ENCODE measurements at regions not wholly inside any gene's neighbourhood (a gene's known extent, or its start where the extent isn't known, plus 50 kb on each side); places are given as distances from the start of the nearest gene placed in this dataset.

DNA sequence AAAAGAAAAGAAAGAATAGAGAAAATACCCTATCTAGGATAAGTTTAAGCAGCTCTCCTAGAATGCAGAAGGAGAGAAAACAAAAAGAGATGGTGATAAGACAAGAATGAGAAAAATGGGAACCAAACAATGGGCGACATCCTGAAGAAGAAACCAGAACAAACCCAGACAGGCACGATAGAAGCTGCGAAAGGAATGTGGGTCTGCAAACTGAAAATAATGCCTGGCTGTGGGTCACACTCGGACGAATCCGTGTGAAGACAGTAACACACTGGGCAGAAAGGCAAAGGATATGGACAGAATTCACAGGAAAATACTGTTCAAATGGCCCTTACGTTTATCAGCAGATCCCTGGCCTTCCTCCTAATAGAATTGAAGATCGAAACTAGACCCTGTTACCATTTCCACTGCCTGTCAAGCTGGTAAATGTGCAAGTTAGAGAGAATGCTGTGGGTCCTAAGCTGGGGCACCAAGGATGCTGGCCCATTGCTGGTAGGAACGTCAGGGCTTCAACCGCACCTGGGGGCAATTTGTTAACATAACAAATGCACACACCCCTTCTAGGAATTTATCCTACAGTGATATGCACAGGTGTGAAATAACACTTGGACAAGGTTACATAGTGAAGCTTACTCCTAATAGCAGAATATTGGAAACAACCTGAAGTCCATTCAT, 117.5 kb upstream of the RFLNA start:
- DNase-seq (no peak), ATAC-seq (no peak)
- Histone ChIP-seq H3K9me3 (no peaks in the 10 kb centered on the region), H3K4me3 (no peak overlapping the region), H3K4me1 (no peaks in the 10 kb centered on the region), H3K36me3 (no peaks in the 10 kb centered on the region), H3K27ac (no peak overlapping the region), H3K27me3 (no peaks in the 10 kb centered on the region)
- intact Hi-C loops (cut with DNase I; ENCODE audit: low total_unique reads): no loop called here
- no peak for TF ChIP-seq POLR2A (IDR thresholded peaks at IDR 0.05)
- TF ChIP-seq, protein P1, sequence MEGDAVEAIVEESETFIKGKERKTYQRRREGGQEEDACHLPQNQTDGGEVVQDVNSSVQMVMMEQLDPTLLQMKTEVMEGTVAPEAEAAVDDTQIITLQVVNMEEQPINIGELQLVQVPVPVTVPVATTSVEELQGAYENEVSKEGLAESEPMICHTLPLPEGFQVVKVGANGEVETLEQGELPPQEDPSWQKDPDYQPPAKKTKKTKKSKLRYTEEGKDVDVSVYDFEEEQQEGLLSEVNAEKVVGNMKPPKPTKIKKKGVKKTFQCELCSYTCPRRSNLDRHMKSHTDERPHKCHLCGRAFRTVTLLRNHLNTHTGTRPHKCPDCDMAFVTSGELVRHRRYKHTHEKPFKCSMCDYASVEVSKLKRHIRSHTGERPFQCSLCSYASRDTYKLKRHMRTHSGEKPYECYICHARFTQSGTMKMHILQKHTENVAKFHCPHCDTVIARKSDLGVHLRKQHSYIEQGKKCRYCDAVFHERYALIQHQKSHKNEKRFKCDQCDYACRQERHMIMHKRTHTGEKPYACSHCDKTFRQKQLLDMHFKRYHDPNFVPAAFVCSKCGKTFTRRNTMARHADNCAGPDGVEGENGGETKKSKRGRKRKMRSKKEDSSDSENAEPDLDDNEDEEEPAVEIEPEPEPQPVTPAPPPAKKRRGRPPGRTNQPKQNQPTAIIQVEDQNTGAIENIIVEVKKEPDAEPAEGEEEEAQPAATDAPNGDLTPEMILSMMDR (IDR thresholded peaks at IDR 0.05 in 4 of 5, conservative IDR thresholded peaks at IDR 0.05 in 1 of 5): no peak
- in situ Hi-C loops (cut with MboI; ENCODE audit: low sequenced_read_pairs in 4 of 4): no loop called here

DNA sequence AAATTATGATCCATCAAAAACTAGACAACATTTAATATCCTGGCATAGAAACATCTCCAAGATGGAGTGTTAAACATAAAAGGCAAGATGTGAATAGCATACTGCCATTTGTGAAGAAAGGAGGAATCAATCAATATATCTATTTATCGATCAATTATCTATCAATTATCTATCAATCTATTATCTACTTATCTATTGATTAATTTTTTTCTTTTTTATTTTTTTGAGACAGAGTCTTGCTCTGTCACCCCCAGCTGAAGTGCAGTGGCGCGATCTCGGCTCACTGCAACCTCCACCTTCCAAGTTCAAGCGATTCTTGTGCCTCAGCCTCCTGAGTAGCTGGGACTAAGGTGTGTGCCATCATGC, 117.0 kb upstream of the RFLNA start:
- intact Hi-C loops (cut with DNase I; ENCODE audit: low total_unique reads): no loop called here
- Histone ChIP-seq H3K4me1 (no peaks in the 10 kb centered on the region), H3K9me3 (no peaks in the 10 kb centered on the region), H3K36me3 (no peaks in the 10 kb centered on the region), H3K27ac (no peak overlapping the region), H3K27me3 (no peaks in the 10 kb centered on the region), H3K4me3 (no peak overlapping the region)
- ATAC-seq (no peak), DNase-seq (no peak)
- no peak for TF ChIP-seq POLR2A (IDR thresholded peaks at IDR 0.05)
- TF ChIP-seq, protein P1 (IDR thresholded peaks at IDR 0.05 in 4 of 5, conservative IDR thresholded peaks at IDR 0.05 in 1 of 5): no peak
- in situ Hi-C loops (cut with MboI; ENCODE audit: low sequenced_read_pairs in 4 of 4): no loop called here

DNA sequence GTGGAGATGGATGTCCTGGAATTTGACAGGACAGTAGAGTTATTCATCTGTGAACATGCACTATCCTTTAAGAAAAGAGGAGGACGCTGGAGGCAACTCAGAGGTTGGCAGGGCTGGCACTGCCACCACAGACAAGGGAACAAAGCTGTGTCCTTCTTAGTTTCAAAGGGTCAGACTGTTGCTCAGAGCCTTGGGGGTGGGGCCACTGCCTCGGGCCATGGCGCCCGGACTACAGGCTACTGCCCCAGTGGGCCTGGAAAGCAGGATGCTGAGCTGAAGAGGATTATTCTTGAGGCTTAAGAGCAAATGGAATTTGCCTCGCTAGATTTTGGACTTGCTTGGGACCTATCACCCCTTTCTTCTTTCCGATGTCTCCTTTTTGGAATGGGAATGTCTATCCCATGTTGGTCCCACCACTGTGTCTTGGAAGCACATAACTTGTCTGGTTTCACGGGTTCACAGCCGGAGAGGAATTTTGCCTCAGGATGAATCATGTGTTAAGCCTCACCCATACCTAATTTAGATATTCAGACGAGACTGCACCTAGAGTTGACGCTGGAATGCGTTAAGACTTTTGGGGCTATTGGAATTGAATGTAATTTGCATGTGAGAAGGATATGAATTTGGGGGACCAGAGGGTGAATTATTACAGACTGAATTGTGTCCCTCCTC, 114.8 kb upstream of the RFLNA start:
- Histone ChIP-seq H3K9me3 (no peaks in the 10 kb centered on the region), H3K36me3 (no peaks in the 10 kb centered on the region), H3K4me3 (no peak overlapping the region), H3K27ac (no peak overlapping the region), H3K4me1 (no peaks in the 10 kb centered on the region), H3K27me3 (no peaks in the 10 kb centered on the region)
- intact Hi-C loops (cut with DNase I; ENCODE audit: low total_unique reads) (no loop called here), in situ Hi-C loops (cut with MboI; ENCODE audit: low sequenced_read_pairs in 4 of 4) (no loop called here)
- TF ChIP-seq, protein P1 (IDR thresholded peaks at IDR 0.05 in 4 of 5, conservative IDR thresholded peaks at IDR 0.05 in 1 of 5): no peak
- TF ChIP-seq POLR2A (IDR thresholded peaks at IDR 0.05): no peak
- no peak for ATAC-seq
- DNase-seq: no peak

DNA sequence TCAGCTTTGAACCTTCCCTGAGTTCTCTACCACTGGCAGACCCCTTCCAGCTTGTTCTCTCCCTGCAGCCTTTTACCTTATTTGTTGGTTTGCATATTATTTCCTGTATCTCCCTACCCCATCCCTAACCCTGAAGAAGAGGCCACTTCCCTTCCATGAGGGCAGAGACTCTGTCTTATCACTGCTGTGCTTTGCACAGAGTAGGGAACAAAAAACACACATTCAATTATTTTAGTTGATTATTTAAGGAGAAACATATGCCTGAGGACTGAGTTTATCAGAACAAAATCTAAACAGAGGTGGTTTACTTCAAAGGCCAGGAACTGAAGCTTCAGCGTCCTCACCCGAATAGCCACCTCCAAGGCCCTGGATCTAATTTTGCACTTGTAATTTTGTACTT, 111.7 kb upstream of the RFLNA start:
- no peaks in the 10 kb centered on the region for H3K27me3 ChIP-seq
- in situ Hi-C loops (cut with MboI; ENCODE audit: low sequenced_read_pairs in 4 of 4): no loop called here

More for the DNA sequence above, 111.7 kb upstream of the RFLNA start:
- no peaks in the 10 kb centered on the region for H3K9me3 ChIP-seq
- TF ChIP-seq, protein P1 (IDR thresholded peaks at IDR 0.05 in 4 of 5, conservative IDR thresholded peaks at IDR 0.05 in 1 of 5): no peak
- TF ChIP-seq POLR2A (IDR thresholded peaks at IDR 0.05): no peak
- no peak for DNase-seq
- H3K36me3 ChIP-seq: no peaks in the 10 kb centered on the region
- H3K4me3 ChIP-seq: no peak overlapping the region
- no peak for ATAC-seq
- intact Hi-C loops (cut with DNase I; ENCODE audit: low total_unique reads): no loop called here
- peaks cover 0 to 3% of the 10 kb centered on the region in 2 donors for H3K4me1 ChIP-seq
- H3K27ac ChIP-seq: no peak overlapping the region
